Activated T-cell treated with anti-CD3 and anti-CD28 coated beads, Interleukin-2, amount 50 U/mL, for 24 hours (primary cell): ENCODE measurements at regions not wholly inside any gene's neighbourhood (a gene's known extent, or its start where the extent isn't known, plus 50 kb on each side); places are given as distances from the start of the nearest gene placed in this dataset.

Experiments used
- DNase-seq: peaks from one replicate; pipeline ENCODE4 v3.0.0-alpha.2; 2020
- H3K27ac Mint-ChIP-seq: 2 replicates; pipeline ENCODE4 v1.8.0; 2020; ENCODE audit warnings: mild to moderate bottlenecking, mixed read lengths
- H3K27me3 Mint-ChIP-seq: 2 replicates; pipeline ENCODE4 v1.8.0; 2020; ENCODE audit warnings: mixed read lengths
- H3K36me3 Mint-ChIP-seq: 2 replicates; pipeline ENCODE4 v1.8.0; 2020; ENCODE audit warnings: low read depth, mixed read lengths
- H3K4me1 Mint-ChIP-seq: 2 replicates; pipeline ENCODE4 v1.8.0; 2020; ENCODE audit warnings: low read depth, mixed read lengths
- H3K4me3 Mint-ChIP-seq: 2 replicates; pipeline ENCODE4 v1.8.0; 2020; ENCODE audit warnings: mild to moderate bottlenecking, moderate library complexity, mixed read lengths
- H3K9me3 Mint-ChIP-seq: 2 replicates; pipeline ENCODE4 v1.8.0; 2020; ENCODE audit warnings: mixed read lengths

- H3K9me3 Mint-ChIP-seq = peaks cover 3% of the 10 kb centered on the region
- H3K27me3 Mint-ChIP-seq = no peaks in the 10 kb centered on the region
- no peaks in the 10 kb centered on the region for H3K36me3 Mint-ChIP-seq
- no peaks in the 10 kb centered on the region for H3K4me1 Mint-ChIP-seq
- no peak overlapping the region for H3K4me3 Mint-ChIP-seq
- no peak overlapping the region for H3K27ac Mint-ChIP-seq
- DNase-seq = no peak
These were observed 359.7 kb downstream of the FAM181B start for GRCh38 chr11:82373781-82374542.

- H3K36me3 Mint-ChIP-seq = no peaks in the 10 kb centered on the region
- no peak for DNase-seq
- no peaks in the 10 kb centered on the region for H3K9me3 Mint-ChIP-seq
- no peaks in the 10 kb centered on the region for H3K27me3 Mint-ChIP-seq
- H3K4me3 Mint-ChIP-seq = no peak overlapping the region
- H3K4me1 Mint-ChIP-seq = no peaks in the 10 kb centered on the region
- no peak overlapping the region for H3K27ac Mint-ChIP-seq
These were observed 368.3 kb downstream of the FAM181B start for GRCh38 chr11:82365351-82365750.

- no peak for DNase-seq
- no peaks in the 10 kb centered on the region for H3K4me1 Mint-ChIP-seq
- no peaks in the 10 kb centered on the region for H3K27me3 Mint-ChIP-seq
- no peak overlapping the region for H3K4me3 Mint-ChIP-seq
- no peak overlapping the region for H3K27ac Mint-ChIP-seq
- H3K9me3 Mint-ChIP-seq = peaks cover 5% of the 10 kb centered on the region
- no peaks in the 10 kb centered on the region for H3K36me3 Mint-ChIP-seq
These were observed 377.3 kb downstream of the FAM181B start for GRCh38 chr11:82356316-82356715.

GRCh38 chr11:82355313-82355823 is 378.3 kb downstream of the FAM181B start:
- Mint-ChIP-seq H3K27ac (no peak overlapping the region), H3K36me3 (no peaks in the 10 kb centered on the region), H3K4me1 (no peaks in the 10 kb centered on the region), H3K4me3 (no peak overlapping the region), H3K9me3 (peaks cover 5% of the 10 kb centered on the region), H3K27me3 (no peaks in the 10 kb centered on the region)
- DNase-seq = no peak

- no peaks in the 10 kb centered on the region for H3K36me3 Mint-ChIP-seq
- DNase-seq = no peak
- H3K27me3 Mint-ChIP-seq = no peaks in the 10 kb centered on the region
- H3K4me3 Mint-ChIP-seq = no peak overlapping the region
- H3K27ac Mint-ChIP-seq = no peak overlapping the region
- no peaks in the 10 kb centered on the region for H3K9me3 Mint-ChIP-seq
- no peaks in the 10 kb centered on the region for H3K4me1 Mint-ChIP-seq
These were observed 406.8 kb downstream of the FAM181B start for GRCh38 chr11:82326853-82327252.

GRCh38 chr11:82321206-82321605 is 412.5 kb downstream of the FAM181B start:
- Mint-ChIP-seq H3K4me1 (no peaks in the 10 kb centered on the region), H3K4me3 (no peak overlapping the region), H3K36me3 (no peaks in the 10 kb centered on the region), H3K9me3 (no peaks in the 10 kb centered on the region), H3K27me3 (no peaks in the 10 kb centered on the region), H3K27ac (no peak overlapping the region)
- DNase-seq = no peak

- no peaks in the 10 kb centered on the region for H3K4me1 Mint-ChIP-seq
- H3K27me3 Mint-ChIP-seq = no peaks in the 10 kb centered on the region
- no peaks in the 10 kb centered on the region for H3K36me3 Mint-ChIP-seq
- no peak for DNase-seq
- no peak overlapping the region for H3K4me3 Mint-ChIP-seq
- H3K27ac Mint-ChIP-seq = no peak overlapping the region
- H3K9me3 Mint-ChIP-seq = no peaks in the 10 kb centered on the region
These were observed 418.6 kb downstream of the FAM181B start for GRCh38 chr11:82315093-82315492.

- Mint-ChIP-seq H3K9me3 (no peaks in the 10 kb centered on the region), H3K4me1 (no peaks in the 10 kb centered on the region), H3K36me3 (no peaks in the 10 kb centered on the region), H3K27ac (no peak overlapping the region), H3K27me3 (no peaks in the 10 kb centered on the region), H3K4me3 (no peak overlapping the region)
- DNase-seq = no peak
These were observed 424.7 kb downstream of the FAM181B start for GRCh38 chr11:82308979-82309378.

GRCh38 chr11:82305123-82305522 is 428.5 kb downstream of the FAM181B start:
- no peaks in the 10 kb centered on the region for H3K27me3 Mint-ChIP-seq
- no peak overlapping the region for H3K27ac Mint-ChIP-seq
- no peak overlapping the region for H3K4me3 Mint-ChIP-seq
- no peaks in the 10 kb centered on the region for H3K4me1 Mint-ChIP-seq
- H3K36me3 Mint-ChIP-seq = no peaks in the 10 kb centered on the region
- no peak for DNase-seq
- H3K9me3 Mint-ChIP-seq = no peaks in the 10 kb centered on the region

GRCh38 chr11:82303671-82304070 is 430.0 kb downstream of the FAM181B start:
- no peak for DNase-seq
- no peak overlapping the region for H3K4me3 Mint-ChIP-seq
- no peak overlapping the region for H3K27ac Mint-ChIP-seq
- no peaks in the 10 kb centered on the region for H3K27me3 Mint-ChIP-seq
- no peaks in the 10 kb centered on the region for H3K4me1 Mint-ChIP-seq
- no peaks in the 10 kb centered on the region for H3K36me3 Mint-ChIP-seq
- no peaks in the 10 kb centered on the region for H3K9me3 Mint-ChIP-seq

GRCh38 chr11:82288471-82288870 is 445.2 kb downstream of the FAM181B start:
- no peaks in the 10 kb centered on the region for H3K36me3 Mint-ChIP-seq

GRCh38 chr11:82270870-82271269 is 462.8 kb downstream of the FAM181B start:
- H3K9me3 Mint-ChIP-seq = no peaks in the 10 kb centered on the region

More at GRCh38 chr11:82288471-82288870, 445.2 kb downstream of the FAM181B start:
- Mint-ChIP-seq H3K4me3 (no peak overlapping the region), H3K9me3 (peaks cover 3% of the 10 kb centered on the region), H3K27me3 (no peaks in the 10 kb centered on the region), H3K27ac (no peak overlapping the region), H3K4me1 (no peaks in the 10 kb centered on the region)
- DNase-seq = no peak

GRCh38 chr11:82268627-82269026 is 465.0 kb downstream of the FAM181B start:
- DNase-seq = no peak
- no peak overlapping the region for H3K27ac Mint-ChIP-seq
- H3K36me3 Mint-ChIP-seq = no peaks in the 10 kb centered on the region
- no peaks in the 10 kb centered on the region for H3K4me1 Mint-ChIP-seq
- H3K4me3 Mint-ChIP-seq = no peak overlapping the region
- H3K27me3 Mint-ChIP-seq = no peaks in the 10 kb centered on the region
- H3K9me3 Mint-ChIP-seq = no peaks in the 10 kb centered on the region

More at GRCh38 chr11:82270870-82271269, 462.8 kb downstream of the FAM181B start:
- Mint-ChIP-seq H3K4me1 (no peaks in the 10 kb centered on the region), H3K27ac (no peak overlapping the region), H3K27me3 (no peaks in the 10 kb centered on the region), H3K36me3 (no peaks in the 10 kb centered on the region), H3K4me3 (no peak overlapping the region)
- DNase-seq = no peak

- H3K4me3 Mint-ChIP-seq = no peak overlapping the region
- no peak for DNase-seq
- no peaks in the 10 kb centered on the region for H3K9me3 Mint-ChIP-seq
- H3K27ac Mint-ChIP-seq = no peak overlapping the region
- H3K27me3 Mint-ChIP-seq = no peaks in the 10 kb centered on the region
- no peaks in the 10 kb centered on the region for H3K4me1 Mint-ChIP-seq
- no peaks in the 10 kb centered on the region for H3K36me3 Mint-ChIP-seq
These were observed 466.5 kb downstream of the FAM181B start for GRCh38 chr11:82267186-82267585.

- Mint-ChIP-seq H3K27ac (no peak overlapping the region), H3K36me3 (no peaks in the 10 kb centered on the region), H3K4me3 (no peak overlapping the region), H3K27me3 (no peaks in the 10 kb centered on the region), H3K9me3 (no peaks in the 10 kb centered on the region), H3K4me1 (no peaks in the 10 kb centered on the region)
- DNase-seq = no peak
These were observed 472.3 kb downstream of the FAM181B start for GRCh38 chr11:82261367-82261766.
